CD14-positive monocyte (primary cell): ENCODE measurements at regions not wholly inside any gene's neighbourhood (a gene's known extent, or its start where the extent isn't known, plus 50 kb on each side); places are given as distances from the start of the nearest gene placed in this dataset.

Experiments
- DNase-seq, 3 donors: peaks; one replicate each; pipeline ENCODE4 v3.0.0-alpha.2; 2011 to 2022
- H2AFZ ChIP-seq: 2 replicates; pipeline ENCODE4 v1.6.0; 2012; ENCODE audit warnings: mild to moderate bottlenecking, low read depth, low read length, inconsistent platforms; ENCODE audit not compliant: insufficient read depth, poor library complexity, severe bottlenecking
- H3K27ac ChIP-seq, 2 donors: 1 replicate in 1 of 2; 2 replicates in 1 of 2; pipeline ENCODE4 v1.5.1; 2012 to 2013; ENCODE audit warnings: low read length in 2 of 2, control low read depth in 1 of 2, inconsistent platforms in 1 of 2, low read depth in 1 of 2, mild to moderate bottlenecking in 1 of 2
- H3K27me3 ChIP-seq, 2 donors: one replicate each; pipeline versions ENCODE4 v1.6.0 to v1.6.1; 2011 to 2013; ENCODE audit warnings: low read length in 2 of 2; ENCODE audit not compliant: control insufficient read depth in 2 of 2, insufficient read depth in 2 of 2
- H3K36me3 ChIP-seq, 2 donors: replicated peaks in 1 of 2; 1 replicate in 1 of 2; 2 replicates in 1 of 2; pipeline versions ENCODE4 v1.5.1 to v1.6.1; 2012 to 2013; ENCODE audit warnings: low read length in 2 of 2, control low read depth in 1 of 2, inconsistent platforms in 1 of 2, mild to moderate bottlenecking in 1 of 2; ENCODE audit not compliant: insufficient read depth in 2 of 2, control insufficient read depth in 1 of 2
- H3K4me1 ChIP-seq, 2 donors: 1 replicate in 1 of 2; 2 replicates in 1 of 2; pipeline versions ENCODE4 v1.5.1 to v1.6.1; 2012 to 2013; ENCODE audit warnings: low read length in 2 of 2, control low read depth in 1 of 2, inconsistent platforms in 1 of 2, mild to moderate bottlenecking in 1 of 2, moderate library complexity in 1 of 2; ENCODE audit not compliant: insufficient read depth in 2 of 2, control insufficient read depth in 1 of 2
- H3K4me2 ChIP-seq: replicated peaks from 2 replicates; pipeline ENCODE3; 2012; ENCODE audit warnings: low read length, moderate library complexity, mild to moderate bottlenecking; ENCODE audit not compliant: poor library complexity, severe bottlenecking; ENCODE audit errors: extremely low read depth
- H3K4me3 ChIP-seq, 3 experiments: fragments of 200-600 bp in 1 of 3; sonication (generic) in 1 of 3; replicated peaks in 1 of 3; 1 replicate in 2 of 3; 2 replicates in 1 of 3; pipeline ENCODE4 v1.5.1; 2011 to 2013; ENCODE audit warnings: low read length in 3 of 3, mild to moderate bottlenecking in 3 of 3, control low read depth in 2 of 3, low read depth in 2 of 3, inconsistent platforms in 1 of 3, moderate library complexity in 1 of 3
- H3K79me2 ChIP-seq: 2 replicates; pipeline ENCODE4 v1.6.0; 2012; ENCODE audit warnings: mild to moderate bottlenecking, control low read depth, inconsistent platforms, low read length, moderate library complexity; ENCODE audit not compliant: insufficient read depth
- H3K9ac ChIP-seq: 2 replicates; pipeline ENCODE4 v1.6.0; 2017; ENCODE audit warnings: low read length, mild to moderate bottlenecking; ENCODE audit not compliant: insufficient read depth, poor library complexity, severe bottlenecking
- H3K9me3 ChIP-seq, 2 donors: replicated peaks in 1 of 2; 1 replicate in 1 of 2; 2 replicates in 1 of 2; pipeline versions ENCODE4 v1.5.1 to v1.6.1; 2012 to 2013; ENCODE audit warnings: low read length in 2 of 2, control low read depth in 1 of 2; ENCODE audit not compliant: control insufficient read depth in 1 of 2, insufficient read depth in 1 of 2
- H4K20me1 ChIP-seq: 2 replicates; pipeline ENCODE4 v1.6.0; 2012; ENCODE audit warnings: mild to moderate bottlenecking, low read length, control low read depth, moderate library complexity; ENCODE audit not compliant: insufficient read depth
- H3K27ac Mint-ChIP-seq, 7 donors: one replicate each; pipeline ENCODE4 v1.8.0; 2020; ENCODE audit warnings: mild to moderate bottlenecking in 7 of 7, mixed read lengths in 7 of 7, moderate library complexity in 6 of 7, inconsistent platforms in 2 of 7
- H3K27me3 Mint-ChIP-seq, 3 donors: one replicate each; pipeline ENCODE4 v1.8.0; 2021 to 2022; ENCODE audit warnings: low read depth in 3 of 3, mild to moderate bottlenecking in 3 of 3, mixed read lengths in 3 of 3, moderate library complexity in 3 of 3, inconsistent platforms in 1 of 3
- H3K36me3 Mint-ChIP-seq, 2 donors: one replicate each; pipeline ENCODE4 v1.8.0; 2020; ENCODE audit warnings: mixed read lengths in 2 of 2, inconsistent platforms in 1 of 2, mild to moderate bottlenecking in 1 of 2
- H3K4me1 Mint-ChIP-seq: one replicate; pipeline ENCODE4 v1.8.0; 2020; ENCODE audit warnings: mild to moderate bottlenecking, mixed read lengths
- H3K4me3 Mint-ChIP-seq, 2 donors: one replicate each; pipeline ENCODE4 v1.8.0; 2020; ENCODE audit warnings: mild to moderate bottlenecking in 2 of 2, mixed read lengths in 2 of 2, moderate library complexity in 1 of 2
- H3K9me3 Mint-ChIP-seq, 7 donors: one replicate each; pipeline ENCODE4 v1.8.0; 2020 to 2022; ENCODE audit warnings: mixed read lengths in 7 of 7, mild to moderate bottlenecking in 6 of 7, moderate library complexity in 6 of 7, inconsistent platforms in 2 of 7
- WGBS: methylation state at CpG from one replicate; pipeline ENCODE4 v1.1.5; 2013; ENCODE audit warnings: missing lambda C conversion rate; ENCODE audit not compliant: insufficient coverage; 5-methylcytosine and 5-hydroxymethylcytosine counted together
- intact Hi-C, 2 donors: fragments of 100-400 bp; cut with micrococcal nuclease; formaldehyde crosslinking; loops; one replicate each; pipeline versions ENCODE4 v1.15.0 to v1.15.1; 2023
- TF ChIP-seq, protein P1 (sequence below): fragments of 200-600 bp; IDR thresholded peaks from one replicate; pipeline ENCODE4 v1.8.0; 2022; ENCODE audit warnings: antibody characterized with exemption, mild to moderate bottlenecking

DNA sequence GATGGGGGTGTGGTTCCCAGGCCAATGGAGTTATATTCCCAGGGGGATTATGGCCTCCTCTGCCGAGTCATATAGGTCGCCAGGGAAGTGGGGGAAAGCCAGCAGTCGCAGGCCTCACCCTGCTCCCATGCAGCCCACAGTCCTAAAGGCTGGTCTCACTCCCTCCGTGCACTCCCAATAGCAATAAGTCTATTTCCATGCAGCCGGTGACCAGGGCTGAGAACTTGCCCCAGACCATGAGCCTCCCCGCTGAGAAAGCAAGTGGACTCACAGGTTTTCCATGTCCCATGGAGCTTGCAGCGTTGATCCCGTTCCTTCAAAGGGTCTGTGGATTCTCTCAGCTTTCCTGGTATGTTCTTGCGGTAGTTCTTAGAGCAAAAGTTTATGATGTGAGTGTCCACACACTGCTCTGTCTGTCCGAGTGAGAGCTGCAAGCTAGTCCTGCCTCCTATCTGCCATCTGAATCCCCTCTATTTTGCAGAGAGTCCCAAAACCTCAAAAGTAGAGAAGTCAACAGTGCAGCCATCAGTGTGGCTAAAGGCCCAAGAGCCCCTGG, 81.7 kb upstream of the TMPRSS2 start:
- DNase-seq = no peak

DNA sequence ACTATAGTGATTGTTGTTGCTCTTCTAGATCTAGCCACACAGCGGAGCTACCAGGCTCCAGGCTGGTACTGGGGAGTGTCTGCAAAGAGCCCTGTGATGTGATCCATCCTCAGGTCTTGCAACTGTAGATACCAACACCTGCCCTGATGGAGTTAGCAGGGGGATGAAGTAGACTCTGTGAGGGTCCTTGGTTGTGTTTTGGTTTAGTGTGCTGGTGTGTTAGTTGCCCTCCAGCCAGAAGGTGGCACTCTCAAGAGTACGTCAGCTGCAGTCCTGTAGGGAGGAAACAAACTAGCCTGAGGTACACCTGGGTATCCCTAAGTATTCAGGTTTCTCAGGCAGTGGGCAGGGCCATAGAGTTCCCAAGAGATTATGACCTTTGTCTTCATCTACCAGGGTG, 81.2 kb upstream of the TMPRSS2 start:
- Histone ChIP-seq H3K4me3 (no peak overlapping the region), H4K20me1 (no peaks in the 10 kb centered on the region), H3K27ac (no peak overlapping the region), H3K9ac (no peak overlapping the region), H3K4me2 (no peak overlapping the region), H3K79me2 (no peaks in the 10 kb centered on the region), H3K36me3 (no peaks in the 10 kb centered on the region), H3K27me3 (no peaks in the 10 kb centered on the region), H2AFZ (no peak overlapping the region), H3K4me1 (no peaks in the 10 kb centered on the region), H3K9me3 (peaks cover 0 to 4% of the 10 kb centered on the region in 2 donors)
- Mint-ChIP-seq H3K27me3 (peaks cover 0 to 2% (median 0%) of the 10 kb centered on the region in 3 donors), H3K27ac (no peak overlapping the region), H3K36me3 (no peaks in the 10 kb centered on the region), H3K9me3 (peaks cover 2 to 14% (median 7%) of the 10 kb centered on the region in 7 donors), H3K4me1 (peaks cover 2% of the 10 kb centered on the region), H3K4me3 (no peak overlapping the region)
- WGBS = 96% methylated on average over 2 of the region's 2 CpGs
- intact Hi-C loops = no loop called here
- TF ChIP-seq, protein P1, sequence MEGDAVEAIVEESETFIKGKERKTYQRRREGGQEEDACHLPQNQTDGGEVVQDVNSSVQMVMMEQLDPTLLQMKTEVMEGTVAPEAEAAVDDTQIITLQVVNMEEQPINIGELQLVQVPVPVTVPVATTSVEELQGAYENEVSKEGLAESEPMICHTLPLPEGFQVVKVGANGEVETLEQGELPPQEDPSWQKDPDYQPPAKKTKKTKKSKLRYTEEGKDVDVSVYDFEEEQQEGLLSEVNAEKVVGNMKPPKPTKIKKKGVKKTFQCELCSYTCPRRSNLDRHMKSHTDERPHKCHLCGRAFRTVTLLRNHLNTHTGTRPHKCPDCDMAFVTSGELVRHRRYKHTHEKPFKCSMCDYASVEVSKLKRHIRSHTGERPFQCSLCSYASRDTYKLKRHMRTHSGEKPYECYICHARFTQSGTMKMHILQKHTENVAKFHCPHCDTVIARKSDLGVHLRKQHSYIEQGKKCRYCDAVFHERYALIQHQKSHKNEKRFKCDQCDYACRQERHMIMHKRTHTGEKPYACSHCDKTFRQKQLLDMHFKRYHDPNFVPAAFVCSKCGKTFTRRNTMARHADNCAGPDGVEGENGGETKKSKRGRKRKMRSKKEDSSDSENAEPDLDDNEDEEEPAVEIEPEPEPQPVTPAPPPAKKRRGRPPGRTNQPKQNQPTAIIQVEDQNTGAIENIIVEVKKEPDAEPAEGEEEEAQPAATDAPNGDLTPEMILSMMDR = no peak
- no peak for DNase-seq

More for the DNA sequence above, 81.7 kb upstream of the TMPRSS2 start:
- Mint-ChIP-seq H3K4me3 (no peak overlapping the region), H3K9me3 (peaks cover 2 to 14% (median 7%) of the 10 kb centered on the region in 7 donors), H3K27me3 (peaks cover 0 to 2% (median 0%) of the 10 kb centered on the region in 3 donors), H3K4me1 (peaks cover 2% of the 10 kb centered on the region), H3K36me3 (no peaks in the 10 kb centered on the region), H3K27ac (no peak overlapping the region)
- no peaks in the 10 kb centered on the region for H3K4me1 ChIP-seq
- TF ChIP-seq, protein P1 = no peak
- H3K9ac ChIP-seq = no peak overlapping the region
- H3K79me2 ChIP-seq = no peaks in the 10 kb centered on the region
- no peaks in the 10 kb centered on the region for H3K27me3 ChIP-seq
- no peak overlapping the region for H3K4me2 ChIP-seq
- H3K9me3 ChIP-seq = peaks cover 0 to 4% of the 10 kb centered on the region in 2 donors
- no peaks in the 10 kb centered on the region for H4K20me1 ChIP-seq
- no peak overlapping the region for H3K4me3 ChIP-seq
- no peak overlapping the region for H2AFZ ChIP-seq
- H3K27ac ChIP-seq = no peak overlapping the region
- intact Hi-C loops = no loop called here
- H3K36me3 ChIP-seq = no peaks in the 10 kb centered on the region
- WGBS = 93% methylated on average over 7 of the region's 10 CpGs
